ENCODE measurements at regions not wholly inside any gene's neighbourhood (a gene's known extent, or its start where the extent isn't known, plus 50 kb on each side); places are given as distances from the start of the nearest gene placed in this dataset.
A peak's percentile ranks its signal among the peaks of the same experiment; 100 is the strongest.

- no peak for TF ChIP-seq PRDM15 (CRISPR knock-in tag; IDR thresholded peaks at IDR 0.05)
- no peak for TF ChIP-seq ZNF138 (CRISPR knock-in tag; conservative IDR thresholded peaks at IDR 0.05)
- TF ChIP-seq NFATC4 (CRISPR knock-in tag; IDR thresholded peaks at IDR 0.05) = no peak
- no peak for TF ChIP-seq GRHL2 (CRISPR knock-in tag; IDR thresholded peaks at IDR 0.05; ENCODE audit: insufficient replicate concordance, severe bottlenecking)
These were observed 408.3 kb upstream of the RGMB start (continued) for GRCh38 chr5:98365126-98365525.

- Mint-ChIP-seq H3K27ac (peak overlapping the region; percentile 1; the same call in 1 of the 2 replicates), H3K27me3 (ENCODE audit: low read depth) (no peaks in the 10 kb centered on the region), H3K4me3 (no peak overlapping the region), H3K4me1 (peaks cover 6% of the 10 kb centered on the region), H3K9me3 (peaks cover 4% of the 10 kb centered on the region), H3K36me3 (no peaks in the 10 kb centered on the region)
- CTCF ChIA-PET = no interaction called here
- TF ChIP-seq TEAD4 (CRISPR knock-in tag; IDR thresholded peaks at IDR 0.05) = no peak
- no peak for TF ChIP-seq JUN (CRISPR knock-in tag; IDR thresholded peaks at IDR 0.05)
- TF ChIP-seq NR2C2 (CRISPR knock-in tag; IDR thresholded peaks at IDR 0.05) = no peak
- no peak for TF ChIP-seq HMGXB4 (CRISPR knock-in tag; IDR thresholded peaks at IDR 0.05)
- TF ChIP-seq EMX1 (CRISPR knock-in tag; IDR thresholded peaks at IDR 0.05) = no peak
- TF ChIP-seq NFE2L1 (CRISPR knock-in tag; IDR thresholded peaks at IDR 0.05) = no peak
- TF ChIP-seq NR3C1 (CRISPR knock-in tag; conservative IDR thresholded peaks at IDR 0.05; ENCODE audit: low read depth) = no peak
- TF ChIP-seq E2F1 (CRISPR knock-in tag; IDR thresholded peaks at IDR 0.05) = no peak
- TF ChIP-seq CREB1 (CRISPR knock-in tag; IDR thresholded peaks at IDR 0.05) = no peak
- TF ChIP-seq STAT6 (CRISPR knock-in tag; conservative IDR thresholded peaks at IDR 0.05; ENCODE audit: low read depth) = no peak
- no peak for TF ChIP-seq FOXK1 (CRISPR knock-in tag; IDR thresholded peaks at IDR 0.05)
- no peak for TF ChIP-seq GTF2I (CRISPR knock-in tag; conservative IDR thresholded peaks at IDR 0.05)
- no peak for TF ChIP-seq SMAD3 (CRISPR knock-in tag; IDR thresholded peaks at IDR 0.05; ENCODE audit: borderline replicate concordance)
- no peak for TF ChIP-seq ATF3 (CRISPR knock-in tag; conservative IDR thresholded peaks at IDR 0.05)
- ATAC-seq (no peak), DNase-seq (ENCODE audit: low spot score) (no peak)
- POLR2A ChIA-PET = no interaction called here
These were observed 405.3 kb upstream of the RGMB start for GRCh38 chr5:98368141-98368540.

Measured in WTC11 (cell line).